GM18909 (cell line): ENCODE measurements at regions not wholly inside any gene's neighbourhood (a gene's known extent, or its start where the extent isn't known, plus 50 kb on each side); places are given as distances from the start of the nearest gene placed in this dataset.
"Not testable (repeated sequence)": the region's sequence is repeated elsewhere in the genome, so short reads cannot be mapped to it uniquely, and the experiment has no call there.

Experiments
- ATAC-seq: cut with Tn5 transposase; IDR thresholded peaks from one replicate; pipeline ENCODE4 v1.9.1; 2021; ENCODE audit warnings: mild to moderate bottlenecking; ENCODE audit not compliant: unreplicated experiment, poor library complexity

GRCh38 chr12:91515944-91516694 is 333.5 kb upstream of the DCN start:
- no peak for ATAC-seq

GRCh38 chr12:91513313-91513712 is 330.7 kb upstream of the DCN start:
- no peak for ATAC-seq

GRCh38 chr12:91511795-91512420 is 329.3 kb upstream of the DCN start:
- no peak for ATAC-seq

GRCh38 chr12:91507754-91508153 is 325.1 kb upstream of the DCN start:
- no peak for ATAC-seq

GRCh38 chr12:91506452-91506851 is 323.8 kb upstream of the DCN start:
- no peak for ATAC-seq

- ATAC-seq, result no peak
Observed at GRCh38 chr12:91505006-91505405, 322.4 kb upstream of the DCN start.

- ATAC-seq, result no peak
Observed at GRCh38 chr12:91502208-91502607, 319.6 kb upstream of the DCN start.

GRCh38 chr12:91496337-91496736 is 313.7 kb upstream of the DCN start:
- no peak for ATAC-seq

GRCh38 chr12:91493308-91493707 is 310.7 kb upstream of the DCN start:
- ATAC-seq, result no peak

- ATAC-seq, result no peak
Observed at GRCh38 chr12:91492648-91493047, 310.0 kb upstream of the DCN start.

GRCh38 chr12:91490667-91491311 is 308.2 kb upstream of the DCN start:
- no peak for ATAC-seq

- ATAC-seq, result no peak
Observed at GRCh38 chr12:91483471-91483985, 300.9 kb upstream of the DCN start.

- ATAC-seq, result no peak
Observed at GRCh38 chr12:91482231-91482630, 299.6 kb upstream of the DCN start.

GRCh38 chr12:91478500-91478899 is 295.9 kb upstream of the DCN start:
- no peak for ATAC-seq

GRCh38 chr12:91467686-91468085 is 285.1 kb upstream of the DCN start:
- no peak for ATAC-seq

GRCh38 chr12:91461061-91461460 is 278.4 kb upstream of the DCN start:
- ATAC-seq, result no peak

GRCh38 chr12:91460469-91460868 is 277.9 kb upstream of the DCN start:
- no peak for ATAC-seq

GRCh38 chr12:91455321-91455720 is 272.7 kb upstream of the DCN start:
- no peak for ATAC-seq

- ATAC-seq, result no peak
Observed at GRCh38 chr12:91454179-91454578, 271.6 kb upstream of the DCN start.

- ATAC-seq, result not testable (repeated sequence)
Observed at GRCh38 chr12:91452464-91452863, 269.8 kb upstream of the DCN start.
